ENCODE measurements at regions not wholly inside any gene's neighbourhood (a gene's known extent, or its start where the extent isn't known, plus 50 kb on each side); places are given as distances from the start of the nearest gene placed in this dataset.

DNA sequence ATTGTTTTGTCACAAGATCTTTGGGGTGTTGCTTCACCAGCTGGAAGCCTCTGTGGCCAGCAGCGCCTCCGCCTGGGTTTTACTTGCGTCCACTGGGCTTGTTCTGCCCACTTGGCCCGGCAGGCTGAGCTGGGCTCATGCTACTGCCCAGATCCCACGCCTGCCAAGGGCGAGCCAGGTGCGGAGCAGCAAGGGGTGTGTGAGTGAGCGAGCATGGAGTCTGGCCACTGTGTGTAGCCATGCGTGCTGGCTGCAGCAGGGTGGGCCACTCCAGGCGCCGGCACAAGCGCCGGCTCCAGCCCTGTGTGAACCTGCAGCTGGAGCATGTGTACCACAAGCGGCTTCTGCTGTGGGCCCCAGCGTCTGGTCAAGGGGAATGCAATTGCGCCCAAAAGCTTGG is 416.5 kb upstream of the RGMA start:
- H2AFZ ChIP-seq (ENCODE audit: low read length) = no peak overlapping the region
- no peaks in the 10 kb centered on the region for H3F3A ChIP-seq (ENCODE audit: low read depth)
- H3K9ac ChIP-seq (ENCODE audit: low read depth, low read length, poor library complexity, severe bottlenecking) = no peak overlapping the region
- no peaks in the 10 kb centered on the region for H4K20me1 ChIP-seq (ENCODE audit: insufficient read depth, low read length, poor library complexity, severe bottlenecking)
- H3K27me3 ChIP-seq (ENCODE audit: insufficient read depth, low read length, poor library complexity, severe bottlenecking) = no peaks in the 10 kb centered on the region
- no peaks in the 10 kb centered on the region for H3K79me2 ChIP-seq (ENCODE audit: insufficient read depth, low read length)
- TF ChIP-seq EZH2phosphoT487 (IDR thresholded peaks at IDR 0.05; ENCODE audit: borderline replicate concordance) = no peak
- TF ChIP-seq, protein P1, sequence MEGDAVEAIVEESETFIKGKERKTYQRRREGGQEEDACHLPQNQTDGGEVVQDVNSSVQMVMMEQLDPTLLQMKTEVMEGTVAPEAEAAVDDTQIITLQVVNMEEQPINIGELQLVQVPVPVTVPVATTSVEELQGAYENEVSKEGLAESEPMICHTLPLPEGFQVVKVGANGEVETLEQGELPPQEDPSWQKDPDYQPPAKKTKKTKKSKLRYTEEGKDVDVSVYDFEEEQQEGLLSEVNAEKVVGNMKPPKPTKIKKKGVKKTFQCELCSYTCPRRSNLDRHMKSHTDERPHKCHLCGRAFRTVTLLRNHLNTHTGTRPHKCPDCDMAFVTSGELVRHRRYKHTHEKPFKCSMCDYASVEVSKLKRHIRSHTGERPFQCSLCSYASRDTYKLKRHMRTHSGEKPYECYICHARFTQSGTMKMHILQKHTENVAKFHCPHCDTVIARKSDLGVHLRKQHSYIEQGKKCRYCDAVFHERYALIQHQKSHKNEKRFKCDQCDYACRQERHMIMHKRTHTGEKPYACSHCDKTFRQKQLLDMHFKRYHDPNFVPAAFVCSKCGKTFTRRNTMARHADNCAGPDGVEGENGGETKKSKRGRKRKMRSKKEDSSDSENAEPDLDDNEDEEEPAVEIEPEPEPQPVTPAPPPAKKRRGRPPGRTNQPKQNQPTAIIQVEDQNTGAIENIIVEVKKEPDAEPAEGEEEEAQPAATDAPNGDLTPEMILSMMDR (conservative IDR thresholded peaks at IDR 0.05; ENCODE audit: low read length) = no peak
- H3K4me1 ChIP-seq (ENCODE audit: insufficient read depth, low read length, poor library complexity, severe bottlenecking) = no peaks in the 10 kb centered on the region
- no peak overlapping the region for H3K4me3 ChIP-seq (ENCODE audit: low read length, poor library complexity, severe bottlenecking)
- no peaks in the 10 kb centered on the region for H3K9me3 ChIP-seq (ENCODE audit: insufficient read depth, low read depth, low read length)
- no peak overlapping the region for H3K4me2 ChIP-seq (ENCODE audit: low read depth, low read length, poor library complexity, severe bottlenecking)
- no peaks in the 10 kb centered on the region for H3K9me2 ChIP-seq (replicated peaks; ENCODE audit: low read depth, low read length)
- H3K36me3 ChIP-seq (ENCODE audit: insufficient read depth, low read length) = no peaks in the 10 kb centered on the region

DNA sequence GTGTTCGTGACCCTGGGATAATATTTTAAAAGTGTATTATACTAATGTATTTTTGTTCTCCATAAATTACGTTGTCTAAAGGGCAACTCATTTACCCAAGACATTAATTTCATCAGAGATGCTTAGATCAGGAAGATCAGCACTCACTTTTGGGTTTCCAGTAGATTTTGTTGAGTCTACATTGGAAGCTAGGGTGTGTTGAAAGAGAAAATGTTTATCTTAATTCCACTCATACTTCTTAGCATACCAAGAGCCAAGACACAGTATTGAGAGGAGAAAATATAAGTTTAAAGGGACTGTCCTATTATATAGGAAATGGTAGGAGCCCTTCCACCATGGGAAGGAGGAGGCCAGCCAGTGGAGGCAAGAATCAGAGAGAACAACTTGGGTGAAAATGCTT is 412.9 kb upstream of the RGMA start:
- TF ChIP-seq EZH2phosphoT487 (IDR thresholded peaks at IDR 0.05; ENCODE audit: borderline replicate concordance) = no peak
- TF ChIP-seq, protein P1 (conservative IDR thresholded peaks at IDR 0.05; ENCODE audit: low read length) = no peak
- Histone ChIP-seq H3F3A (ENCODE audit: low read depth) (no peaks in the 10 kb centered on the region), H2AFZ (ENCODE audit: low read length) (no peak overlapping the region), H3K9ac (ENCODE audit: low read depth, low read length, poor library complexity, severe bottlenecking) (no peak overlapping the region), H3K9me3 (ENCODE audit: insufficient read depth, low read depth, low read length) (no peaks in the 10 kb centered on the region), H3K9me2 (replicated peaks; ENCODE audit: low read depth, low read length) (no peaks in the 10 kb centered on the region), H3K79me2 (ENCODE audit: insufficient read depth, low read length) (no peaks in the 10 kb centered on the region), H3K36me3 (ENCODE audit: insufficient read depth, low read length) (no peaks in the 10 kb centered on the region), H3K4me2 (ENCODE audit: low read depth, low read length, poor library complexity, severe bottlenecking) (no peak overlapping the region), H4K20me1 (ENCODE audit: insufficient read depth, low read length, poor library complexity, severe bottlenecking) (no peaks in the 10 kb centered on the region), H3K4me3 (ENCODE audit: low read length, poor library complexity, severe bottlenecking) (no peak overlapping the region), H3K4me1 (ENCODE audit: insufficient read depth, low read length, poor library complexity, severe bottlenecking) (no peaks in the 10 kb centered on the region), H3K27me3 (ENCODE audit: insufficient read depth, low read length, poor library complexity, severe bottlenecking) (no peaks in the 10 kb centered on the region)

DNA sequence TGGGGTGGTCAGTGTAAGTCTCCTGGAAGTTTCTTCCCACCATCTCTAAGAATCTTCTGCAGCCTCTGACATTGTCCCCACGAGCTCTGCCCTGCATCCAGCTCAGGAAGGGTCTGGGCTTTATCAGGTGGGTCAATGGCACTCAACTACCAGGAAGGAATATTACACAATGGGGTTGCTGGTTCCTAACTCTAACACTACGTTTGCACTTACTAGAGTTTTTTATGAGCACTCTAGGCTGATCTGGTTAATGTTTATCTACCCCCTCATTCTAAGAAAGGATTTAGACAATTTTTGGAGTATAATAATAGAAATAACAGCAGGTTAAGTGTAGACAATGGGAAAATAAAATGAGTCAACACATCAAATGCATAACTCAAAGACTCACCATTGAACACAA is 411.1 kb upstream of the RGMA start:
- H3K4me3 ChIP-seq (ENCODE audit: low read length, poor library complexity, severe bottlenecking) = no peak overlapping the region
- H3F3A ChIP-seq (ENCODE audit: low read depth) = no peaks in the 10 kb centered on the region
- no peak for TF ChIP-seq EZH2phosphoT487 (IDR thresholded peaks at IDR 0.05; ENCODE audit: borderline replicate concordance)
- TF ChIP-seq, protein P1 (conservative IDR thresholded peaks at IDR 0.05; ENCODE audit: low read length) = no peak
- no peaks in the 10 kb centered on the region for H3K4me1 ChIP-seq (ENCODE audit: insufficient read depth, low read length, poor library complexity, severe bottlenecking)
- no peaks in the 10 kb centered on the region for H3K36me3 ChIP-seq (ENCODE audit: insufficient read depth, low read length)
- no peak overlapping the region for H2AFZ ChIP-seq (ENCODE audit: low read length)
- no peak overlapping the region for H3K9ac ChIP-seq (ENCODE audit: low read depth, low read length, poor library complexity, severe bottlenecking)
- H4K20me1 ChIP-seq (ENCODE audit: insufficient read depth, low read length, poor library complexity, severe bottlenecking) = no peaks in the 10 kb centered on the region
- no peak overlapping the region for H3K4me2 ChIP-seq (ENCODE audit: low read depth, low read length, poor library complexity, severe bottlenecking)
- no peaks in the 10 kb centered on the region for H3K9me3 ChIP-seq (ENCODE audit: insufficient read depth, low read depth, low read length)
- no peaks in the 10 kb centered on the region for H3K79me2 ChIP-seq (ENCODE audit: insufficient read depth, low read length)
- no peaks in the 10 kb centered on the region for H3K9me2 ChIP-seq (replicated peaks; ENCODE audit: low read depth, low read length)
- H3K27me3 ChIP-seq (ENCODE audit: insufficient read depth, low read length, poor library complexity, severe bottlenecking) = no peaks in the 10 kb centered on the region

All from Loucy (cell line).